ENCODE measurements at regions not wholly inside any gene's neighbourhood (a gene's known extent, or its start where the extent isn't known, plus 50 kb on each side); places are given as distances from the start of the nearest gene placed in this dataset.

DNA sequence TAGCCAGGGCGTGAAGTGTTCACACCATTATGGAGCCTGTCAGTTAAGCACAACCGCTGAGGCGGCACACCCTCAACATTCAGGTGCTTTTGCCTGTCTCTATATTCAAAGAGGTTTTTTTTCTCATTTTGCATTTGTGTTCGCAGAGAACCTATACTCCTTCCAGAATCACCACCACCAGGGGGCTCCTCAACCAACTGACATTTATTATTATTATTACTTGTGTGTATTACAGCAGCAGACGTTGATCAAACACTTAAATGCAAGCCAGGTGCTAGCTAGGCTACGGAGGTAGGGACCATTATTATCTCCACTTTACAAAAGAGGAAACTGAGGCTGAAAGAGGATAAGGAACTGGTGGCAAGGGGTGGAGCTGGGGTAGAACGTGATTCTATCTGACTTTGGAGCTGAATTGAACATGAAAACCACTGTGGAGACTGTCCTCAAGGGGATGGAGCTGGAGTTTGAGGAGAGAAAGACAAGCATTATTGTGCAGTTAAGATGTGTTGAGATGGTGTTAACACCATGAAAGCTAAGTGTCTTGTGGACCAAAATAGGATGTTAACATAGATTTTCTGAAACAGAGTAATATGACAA lies 133.8 kb upstream of the PLXNA4 start:
- Histone ChIP-seq H3K9me3 (ENCODE audit: insufficient read depth, low read depth, low read length) (no peaks in the 10 kb centered on the region), H3K4me2 (ENCODE audit: low read length) (no peak overlapping the region), H3K4me3 (ENCODE audit: insufficient read depth, low read depth, low read length) (no peak overlapping the region), H3K36me3 (ENCODE audit: insufficient read depth, low read length) (no peaks in the 10 kb centered on the region), H2AFZ (ENCODE audit: low read depth, low read length) (no peak overlapping the region), H3K79me2 (ENCODE audit: insufficient read depth, low read length) (no peaks in the 10 kb centered on the region), H4K20me1 (ENCODE audit: insufficient read depth, low read length) (no peaks in the 10 kb centered on the region), H3K27ac (ENCODE audit: low read depth, low read length) (no peak overlapping the region), H3K27me3 (ENCODE audit: insufficient read depth, low read length) (no peaks in the 10 kb centered on the region), H3K4me1 (ENCODE audit: insufficient read depth, low read length) (no peaks in the 10 kb centered on the region), H3K9ac (ENCODE audit: low read length) (no peak overlapping the region)
- TF ChIP-seq, protein P1, sequence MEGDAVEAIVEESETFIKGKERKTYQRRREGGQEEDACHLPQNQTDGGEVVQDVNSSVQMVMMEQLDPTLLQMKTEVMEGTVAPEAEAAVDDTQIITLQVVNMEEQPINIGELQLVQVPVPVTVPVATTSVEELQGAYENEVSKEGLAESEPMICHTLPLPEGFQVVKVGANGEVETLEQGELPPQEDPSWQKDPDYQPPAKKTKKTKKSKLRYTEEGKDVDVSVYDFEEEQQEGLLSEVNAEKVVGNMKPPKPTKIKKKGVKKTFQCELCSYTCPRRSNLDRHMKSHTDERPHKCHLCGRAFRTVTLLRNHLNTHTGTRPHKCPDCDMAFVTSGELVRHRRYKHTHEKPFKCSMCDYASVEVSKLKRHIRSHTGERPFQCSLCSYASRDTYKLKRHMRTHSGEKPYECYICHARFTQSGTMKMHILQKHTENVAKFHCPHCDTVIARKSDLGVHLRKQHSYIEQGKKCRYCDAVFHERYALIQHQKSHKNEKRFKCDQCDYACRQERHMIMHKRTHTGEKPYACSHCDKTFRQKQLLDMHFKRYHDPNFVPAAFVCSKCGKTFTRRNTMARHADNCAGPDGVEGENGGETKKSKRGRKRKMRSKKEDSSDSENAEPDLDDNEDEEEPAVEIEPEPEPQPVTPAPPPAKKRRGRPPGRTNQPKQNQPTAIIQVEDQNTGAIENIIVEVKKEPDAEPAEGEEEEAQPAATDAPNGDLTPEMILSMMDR (IDR thresholded peaks at IDR 0.05; ENCODE audit: insufficient read depth, low read depth, low read length) = peak; percentile 55
- TF ChIP-seq EZH2 (IDR thresholded peaks at IDR 0.05; ENCODE audit: insufficient read depth, low read length) = no peak
- no peaks in the 10 kb centered on the region for H3K36me3 Mint-ChIP-seq (ENCODE audit: low read depth, unreplicated experiment)
- FAIRE-seq (no peak), DNase-seq (ENCODE audit: low read depth) (peak; percentile 8)
- no peak overlapping the region for H3K27ac Mint-ChIP-seq (ENCODE audit: unreplicated experiment)
- H3K27me3 Mint-ChIP-seq (ENCODE audit: low read depth, unreplicated experiment) = peaks cover 4% of the 10 kb centered on the region
- H3K4me1 Mint-ChIP-seq (ENCODE audit: low read depth, unreplicated experiment) = no peaks in the 10 kb centered on the region
- H3K4me3 Mint-ChIP-seq (ENCODE audit: unreplicated experiment) = no peak overlapping the region
- H3K9me3 Mint-ChIP-seq (ENCODE audit: unreplicated experiment) = no peaks in the 10 kb centered on the region

DNA sequence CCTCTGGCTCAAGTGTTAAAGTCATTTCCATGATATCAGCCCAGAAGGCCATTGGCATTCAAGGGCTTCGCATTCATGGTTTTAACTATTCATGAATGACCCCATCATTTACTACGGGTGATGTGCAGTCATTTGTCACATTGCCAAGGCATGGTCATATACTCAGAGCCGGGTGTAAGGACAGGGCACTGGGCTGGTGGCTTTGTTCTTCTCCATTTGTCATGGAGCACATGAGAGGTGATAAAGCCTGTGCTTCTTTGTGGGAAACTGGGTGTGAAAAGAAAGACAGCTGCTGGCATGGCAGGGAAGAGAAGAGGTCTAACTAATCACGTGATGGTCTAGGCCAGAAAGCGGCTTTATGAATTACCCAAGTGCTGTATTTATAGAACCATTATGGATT lies 132.2 kb upstream of the PLXNA4 start:
- Histone ChIP-seq H3K36me3 (ENCODE audit: insufficient read depth, low read length) (no peaks in the 10 kb centered on the region), H3K4me1 (ENCODE audit: insufficient read depth, low read length) (no peaks in the 10 kb centered on the region), H3K9ac (ENCODE audit: low read length) (no peak overlapping the region), H3K4me2 (ENCODE audit: low read length) (no peak overlapping the region), H3K27ac (ENCODE audit: low read depth, low read length) (no peak overlapping the region), H3K4me3 (ENCODE audit: insufficient read depth, low read depth, low read length) (no peak overlapping the region), H3K9me3 (ENCODE audit: insufficient read depth, low read depth, low read length) (no peaks in the 10 kb centered on the region), H3K79me2 (ENCODE audit: insufficient read depth, low read length) (no peaks in the 10 kb centered on the region), H3K27me3 (ENCODE audit: insufficient read depth, low read length) (no peaks in the 10 kb centered on the region), H4K20me1 (ENCODE audit: insufficient read depth, low read length) (no peaks in the 10 kb centered on the region), H2AFZ (ENCODE audit: low read depth, low read length) (peak overlapping the region; percentile 23)
- DNase-seq (ENCODE audit: low read depth) (no peak), FAIRE-seq (no peak)
- Mint-ChIP-seq H3K27ac (ENCODE audit: unreplicated experiment) (no peak overlapping the region), H3K4me3 (ENCODE audit: unreplicated experiment) (no peak overlapping the region), H3K36me3 (ENCODE audit: low read depth, unreplicated experiment) (no peaks in the 10 kb centered on the region), H3K9me3 (ENCODE audit: unreplicated experiment) (no peaks in the 10 kb centered on the region), H3K27me3 (ENCODE audit: low read depth, unreplicated experiment) (peaks cover 5% of the 10 kb centered on the region), H3K4me1 (ENCODE audit: low read depth, unreplicated experiment) (no peaks in the 10 kb centered on the region)
- TF ChIP-seq, protein P1 (IDR thresholded peaks at IDR 0.05; ENCODE audit: insufficient read depth, low read depth, low read length) = no peak
- TF ChIP-seq EZH2 (IDR thresholded peaks at IDR 0.05; ENCODE audit: insufficient read depth, low read length) = no peak

DNA sequence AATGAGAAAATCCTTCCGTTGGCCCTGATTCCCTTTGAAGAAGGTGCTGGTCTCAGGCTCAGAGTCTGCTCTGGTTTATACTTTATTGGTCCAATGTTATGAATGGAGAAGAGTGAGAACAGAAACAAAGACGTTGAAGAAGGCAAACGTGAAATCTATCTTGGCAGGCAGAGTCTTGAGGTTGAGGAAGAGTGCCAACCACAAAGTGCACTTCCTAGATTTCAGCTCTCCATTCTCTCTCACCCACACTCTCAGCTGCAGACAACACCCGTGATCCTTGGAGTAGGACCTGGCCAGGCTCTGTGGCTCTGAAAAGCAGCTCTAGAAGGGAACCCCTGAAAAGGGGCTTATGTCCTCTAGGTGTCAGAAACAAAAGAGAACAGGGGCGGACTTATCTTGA lies 128.9 kb upstream of the PLXNA4 start:
- Histone ChIP-seq H3K4me3 (ENCODE audit: insufficient read depth, low read depth, low read length) (no peak overlapping the region), H3K27me3 (ENCODE audit: insufficient read depth, low read length) (no peaks in the 10 kb centered on the region), H3K9me3 (ENCODE audit: insufficient read depth, low read depth, low read length) (no peaks in the 10 kb centered on the region), H3K36me3 (ENCODE audit: insufficient read depth, low read length) (no peaks in the 10 kb centered on the region), H4K20me1 (ENCODE audit: insufficient read depth, low read length) (no peaks in the 10 kb centered on the region), H2AFZ (ENCODE audit: low read depth, low read length) (no peak overlapping the region), H3K4me1 (ENCODE audit: insufficient read depth, low read length) (no peaks in the 10 kb centered on the region), H3K4me2 (ENCODE audit: low read length) (no peak overlapping the region), H3K27ac (ENCODE audit: low read depth, low read length) (no peak overlapping the region), H3K9ac (ENCODE audit: low read length) (no peak overlapping the region), H3K79me2 (ENCODE audit: insufficient read depth, low read length) (no peaks in the 10 kb centered on the region)
- Mint-ChIP-seq H3K4me3 (ENCODE audit: unreplicated experiment) (no peak overlapping the region), H3K36me3 (ENCODE audit: low read depth, unreplicated experiment) (no peaks in the 10 kb centered on the region), H3K9me3 (ENCODE audit: unreplicated experiment) (no peaks in the 10 kb centered on the region), H3K27me3 (ENCODE audit: low read depth, unreplicated experiment) (peaks cover 5% of the 10 kb centered on the region), H3K27ac (ENCODE audit: unreplicated experiment) (no peak overlapping the region), H3K4me1 (ENCODE audit: low read depth, unreplicated experiment) (no peaks in the 10 kb centered on the region)
- no peak for TF ChIP-seq EZH2 (IDR thresholded peaks at IDR 0.05; ENCODE audit: insufficient read depth, low read length)
- TF ChIP-seq, protein P1 (IDR thresholded peaks at IDR 0.05; ENCODE audit: insufficient read depth, low read depth, low read length) = no peak
- FAIRE-seq (no peak), DNase-seq (ENCODE audit: low read depth) (no peak)

Measured in astrocyte (in vitro differentiated cells and primary cell).